ENCODE measurements at regions not wholly inside any gene's neighbourhood (a gene's known extent, or its start where the extent isn't known, plus 50 kb on each side); places are given as distances from the start of the nearest gene placed in this dataset.

- Histone ChIP-seq H3K36me3 (no peaks in the 10 kb centered on the region), H3K27me3 (replicated peaks in 1 of 7) (no peaks in the 10 kb centered on the region), H3K4me1 (peaks cover 0 to under 1% (median under 1%) of the 10 kb centered on the region in 6 donors), H3K9me3 (no peaks in the 10 kb centered on the region), H3K4me3 (no peak overlapping the region), H3K27ac (no peak overlapping the region)
- intact Hi-C loops (cut with DNase I; ENCODE audit: low total_unique reads): no loop called here
- DNase-seq: no peak
- TF ChIP-seq POLR2AphosphoS5 (IDR thresholded peaks at IDR 0.05) (no peak), CTCF (IDR thresholded peaks at IDR 0.05 in 8 of 11, conservative IDR thresholded peaks at IDR 0.05 in 3 of 11) (no peak)
- 96 to 100% (median 97%) methylated on average over 2 of the region's 2 CpGs for WGBS, 5 donors
Measured at GRCh38 chr1:58996341-58997059, 212.7 kb upstream of the JUN start.

GRCh38 chr1:58997060-58997411, 213.2 kb upstream of the JUN start:
- Histone ChIP-seq H3K27ac (no peak overlapping the region), H3K4me3 (no peak overlapping the region), H3K36me3 (no peaks in the 10 kb centered on the region), H3K9me3 (no peaks in the 10 kb centered on the region), H3K27me3 (replicated peaks in 1 of 7) (no peaks in the 10 kb centered on the region), H3K4me1 (no peaks in the 10 kb centered on the region)
- WGBS, 5 donors: 75 to 83% (median 80%) methylated on average over 1 of the region's 1 CpG
- TF ChIP-seq CTCF (IDR thresholded peaks at IDR 0.05 in 8 of 11, conservative IDR thresholded peaks at IDR 0.05 in 3 of 11) (no peak), POLR2AphosphoS5 (IDR thresholded peaks at IDR 0.05) (no peak), POLR2A (IDR thresholded peaks at IDR 0.05) (no peak)
- DNase-seq: no peak
- intact Hi-C loops (cut with DNase I; ENCODE audit: low total_unique reads): no loop called here

GRCh38 chr1:58997637-58998036, 213.8 kb upstream of the JUN start:
- Histone ChIP-seq H3K9me3 (no peaks in the 10 kb centered on the region), H3K36me3 (no peaks in the 10 kb centered on the region), H3K27ac (no peak overlapping the region), H3K4me3 (no peak overlapping the region), H3K4me1 (no peaks in the 10 kb centered on the region), H3K27me3 (replicated peaks in 1 of 7) (no peaks in the 10 kb centered on the region)
- WGBS, 5 donors: 87 to 100% (median 97%) methylated on average over 1 of the region's 1 CpG
- DNase-seq: no peak
- intact Hi-C loops (cut with DNase I; ENCODE audit: low total_unique reads): no loop called here
- no peak for TF ChIP-seq POLR2A (IDR thresholded peaks at IDR 0.05)
- TF ChIP-seq POLR2AphosphoS5 (IDR thresholded peaks at IDR 0.05): no peak
- TF ChIP-seq CTCF (IDR thresholded peaks at IDR 0.05 in 8 of 11, conservative IDR thresholded peaks at IDR 0.05 in 3 of 11): no peak

GRCh38 chr1:58999676-59000075, 215.8 kb upstream of the JUN start:
- no peak for TF ChIP-seq POLR2A (IDR thresholded peaks at IDR 0.05)
- no peak for TF ChIP-seq POLR2AphosphoS5 (IDR thresholded peaks at IDR 0.05)
- TF ChIP-seq CTCF (IDR thresholded peaks at IDR 0.05 in 8 of 11, conservative IDR thresholded peaks at IDR 0.05 in 3 of 11): no peak
- 56 to 75% (median 63%) methylated on average over 8 of the region's 8 CpGs for WGBS, 5 donors
- intact Hi-C loops (cut with DNase I; ENCODE audit: low total_unique reads): no loop called here
- H3K36me3 ChIP-seq: no peaks in the 10 kb centered on the region
- H3K9me3 ChIP-seq: no peaks in the 10 kb centered on the region
- no peak overlapping the region for H3K27ac ChIP-seq
- no peak for DNase-seq
- peaks cover 0 to 4% (median 0%) of the 10 kb centered on the region in 6 donors for H3K4me1 ChIP-seq
- H3K4me3 ChIP-seq: no peak overlapping the region
- H3K27me3 ChIP-seq (replicated peaks in 1 of 7): no peaks in the 10 kb centered on the region

Measured in spleen (tissue), 11 donors.